ENCODE measurements at regions not wholly inside any gene's neighbourhood (a gene's known extent, or its start where the extent isn't known, plus 50 kb on each side); places are given as distances from the start of the nearest gene placed in this dataset.
"Not testable (repeated sequence)": the region's sequence is repeated elsewhere in the genome, so short reads cannot be mapped to it uniquely, and the experiment has no call there.

- Histone ChIP-seq H3K9me2 (replicated peaks; ENCODE audit: insufficient read depth, low read length) (no peaks in the 10 kb centered on the region), H3K27me3 (ENCODE audit: low read length) (no peaks in the 10 kb centered on the region), H3K79me2 (ENCODE audit: low read length) (no peaks in the 10 kb centered on the region), H3K4me1 (ENCODE audit: low read length) (no peaks in the 10 kb centered on the region), H3K36me3 (ENCODE audit: insufficient read depth, low read length) (no peaks in the 10 kb centered on the region), H4K20me1 (ENCODE audit: insufficient read depth, low read depth, low read length) (no peaks in the 10 kb centered on the region), H3K4me3 (ENCODE audit: low read length) (no peak overlapping the region), H3K9ac (ENCODE audit: low read length) (no peak overlapping the region), H3K9me3 (ENCODE audit: low read length) (peaks cover 4% of the 10 kb centered on the region), H2AFZ (ENCODE audit: low read length) (no peak overlapping the region), H3K4me2 (ENCODE audit: low read depth, low read length, poor library complexity, severe bottlenecking) (no peak overlapping the region), H3K27ac (ENCODE audit: low read length) (no peak overlapping the region)
- no peak for DNase-seq
These were observed 208.5 kb upstream of the FIGN start for GRCh38 chr2:163944347-163944737.

- DNase-seq = no peak
- H3K4me1 ChIP-seq (ENCODE audit: low read length) = no peaks in the 10 kb centered on the region
- no peak overlapping the region for H3K27ac ChIP-seq (ENCODE audit: low read length)
- no peak overlapping the region for H3K9ac ChIP-seq (ENCODE audit: low read length)
- H3K27me3 ChIP-seq (ENCODE audit: low read length) = no peaks in the 10 kb centered on the region
- H3K36me3 ChIP-seq (ENCODE audit: insufficient read depth, low read length) = no peaks in the 10 kb centered on the region
- no peaks in the 10 kb centered on the region for H4K20me1 ChIP-seq (ENCODE audit: insufficient read depth, low read depth, low read length)
- no peaks in the 10 kb centered on the region for H3K9me2 ChIP-seq (replicated peaks; ENCODE audit: insufficient read depth, low read length)
- peaks cover 10% of the 10 kb centered on the region for H3K9me3 ChIP-seq (ENCODE audit: low read length)
- H3K4me3 ChIP-seq (ENCODE audit: low read length) = no peak overlapping the region
- H3K79me2 ChIP-seq (ENCODE audit: low read length) = no peaks in the 10 kb centered on the region
- no peak overlapping the region for H3K4me2 ChIP-seq (ENCODE audit: low read depth, low read length, poor library complexity, severe bottlenecking)
- H2AFZ ChIP-seq (ENCODE audit: low read length) = no peak overlapping the region
These were observed 207.9 kb upstream of the FIGN start for GRCh38 chr2:163943403-163944346.

- no peak overlapping the region for H3K4me3 ChIP-seq (ENCODE audit: low read length)
- no peak overlapping the region for H3K9ac ChIP-seq (ENCODE audit: low read length)
- H4K20me1 ChIP-seq (ENCODE audit: insufficient read depth, low read depth, low read length) = no peaks in the 10 kb centered on the region
- H3K27me3 ChIP-seq (ENCODE audit: low read length) = no peaks in the 10 kb centered on the region
- H3K9me3 ChIP-seq (ENCODE audit: low read length) = peaks cover 5% of the 10 kb centered on the region; the same call in 1 of the 2 replicates
- no peak overlapping the region for H2AFZ ChIP-seq (ENCODE audit: low read length)
- H3K27ac ChIP-seq (ENCODE audit: low read length) = no peak overlapping the region
- no peak overlapping the region for H3K4me2 ChIP-seq (ENCODE audit: low read depth, low read length, poor library complexity, severe bottlenecking)
- H3K79me2 ChIP-seq (ENCODE audit: low read length) = no peaks in the 10 kb centered on the region
- no peaks in the 10 kb centered on the region for H3K9me2 ChIP-seq (replicated peaks; ENCODE audit: insufficient read depth, low read length)
- DNase-seq = no peak
- no peaks in the 10 kb centered on the region for H3K4me1 ChIP-seq (ENCODE audit: low read length)
- H3K36me3 ChIP-seq (ENCODE audit: insufficient read depth, low read length) = no peaks in the 10 kb centered on the region
These were observed 198.3 kb upstream of the FIGN start for GRCh38 chr2:163934131-163934530.

- Histone ChIP-seq H3K9me2 (replicated peaks; ENCODE audit: insufficient read depth, low read length) (no peaks in the 10 kb centered on the region), H3K27ac (ENCODE audit: low read length) (no peak overlapping the region), H3K79me2 (ENCODE audit: low read length) (no peaks in the 10 kb centered on the region), H3K4me1 (ENCODE audit: low read length) (no peaks in the 10 kb centered on the region), H2AFZ (ENCODE audit: low read length) (no peak overlapping the region), H3K36me3 (ENCODE audit: insufficient read depth, low read length) (no peaks in the 10 kb centered on the region), H3K4me2 (ENCODE audit: low read depth, low read length, poor library complexity, severe bottlenecking) (no peak overlapping the region), H4K20me1 (ENCODE audit: insufficient read depth, low read depth, low read length) (no peaks in the 10 kb centered on the region), H3K9me3 (ENCODE audit: low read length) (peaks cover 12% of the 10 kb centered on the region; the same call in 1 of the 2 replicates), H3K4me3 (ENCODE audit: low read length) (no peak overlapping the region), H3K9ac (ENCODE audit: low read length) (no peak overlapping the region), H3K27me3 (ENCODE audit: low read length) (no peaks in the 10 kb centered on the region)
- no peak for DNase-seq
These were observed 183.9 kb upstream of the FIGN start for GRCh38 chr2:163919717-163920116.

- H2AFZ ChIP-seq (ENCODE audit: low read length); H3K9ac ChIP-seq (ENCODE audit: low read length): not testable (repeated sequence)
These were observed 178.7 kb upstream of the FIGN start for GRCh38 chr2:163914486-163914885.

GRCh38 chr2:163913532-163913944 lies 177.7 kb upstream of the FIGN start:
- H2AFZ ChIP-seq (ENCODE audit: low read length); DNase-seq; H3K4me1 ChIP-seq (ENCODE audit: low read length); H3K9ac ChIP-seq (ENCODE audit: low read length); H3K79me2 ChIP-seq (ENCODE audit: low read length); H3K9me3 ChIP-seq (ENCODE audit: low read length); H3K36me3 ChIP-seq (ENCODE audit: insufficient read depth, low read length); H3K27ac ChIP-seq (ENCODE audit: low read length); H3K9me2 ChIP-seq (replicated peaks; ENCODE audit: insufficient read depth, low read length); H3K4me3 ChIP-seq (ENCODE audit: low read length); H3K4me2 ChIP-seq (ENCODE audit: low read depth, low read length, poor library complexity, severe bottlenecking); H3K27me3 ChIP-seq (ENCODE audit: low read length); H4K20me1 ChIP-seq (ENCODE audit: insufficient read depth, low read depth, low read length): not testable (repeated sequence)

More at GRCh38 chr2:163914486-163914885, 178.7 kb upstream of the FIGN start:
- not testable (repeated sequence) for H3K36me3 ChIP-seq (ENCODE audit: insufficient read depth, low read length); H3K4me1 ChIP-seq (ENCODE audit: low read length); H3K9me3 ChIP-seq (ENCODE audit: low read length); H3K4me3 ChIP-seq (ENCODE audit: low read length); H3K79me2 ChIP-seq (ENCODE audit: low read length); DNase-seq; H3K27me3 ChIP-seq (ENCODE audit: low read length); H3K27ac ChIP-seq (ENCODE audit: low read length); H4K20me1 ChIP-seq (ENCODE audit: insufficient read depth, low read depth, low read length); H3K4me2 ChIP-seq (ENCODE audit: low read depth, low read length, poor library complexity, severe bottlenecking); H3K9me2 ChIP-seq (replicated peaks; ENCODE audit: insufficient read depth, low read length)

GRCh38 chr2:163909411-163910080 lies 173.7 kb upstream of the FIGN start:
- Histone ChIP-seq H3K4me1 (ENCODE audit: low read length) (no peaks in the 10 kb centered on the region), H3K79me2 (ENCODE audit: low read length) (no peaks in the 10 kb centered on the region), H3K27ac (ENCODE audit: low read length) (no peak overlapping the region), H3K9me2 (replicated peaks; ENCODE audit: insufficient read depth, low read length) (no peaks in the 10 kb centered on the region), H3K4me3 (ENCODE audit: low read length) (no peak overlapping the region), H3K36me3 (ENCODE audit: insufficient read depth, low read length) (no peaks in the 10 kb centered on the region), H2AFZ (ENCODE audit: low read length) (no peak overlapping the region), H3K27me3 (ENCODE audit: low read length) (no peaks in the 10 kb centered on the region), H3K9me3 (ENCODE audit: low read length) (peaks cover 7% of the 10 kb centered on the region), H3K4me2 (ENCODE audit: low read depth, low read length, poor library complexity, severe bottlenecking) (no peak overlapping the region), H4K20me1 (ENCODE audit: insufficient read depth, low read depth, low read length) (no peaks in the 10 kb centered on the region), H3K9ac (ENCODE audit: low read length) (no peak overlapping the region)
- DNase-seq = no peak

- no peaks in the 10 kb centered on the region for H4K20me1 ChIP-seq (ENCODE audit: insufficient read depth, low read depth, low read length)
- no peak overlapping the region for H3K4me2 ChIP-seq (ENCODE audit: low read depth, low read length, poor library complexity, severe bottlenecking)
- H3K9me3 ChIP-seq (ENCODE audit: low read length) = peaks cover 9% of the 10 kb centered on the region
- no peak for DNase-seq
- no peaks in the 10 kb centered on the region for H3K79me2 ChIP-seq (ENCODE audit: low read length)
- no peaks in the 10 kb centered on the region for H3K9me2 ChIP-seq (replicated peaks; ENCODE audit: insufficient read depth, low read length)
- no peak overlapping the region for H3K9ac ChIP-seq (ENCODE audit: low read length)
- no peak overlapping the region for H3K27ac ChIP-seq (ENCODE audit: low read length)
- no peak overlapping the region for H3K4me3 ChIP-seq (ENCODE audit: low read length)
- no peaks in the 10 kb centered on the region for H3K27me3 ChIP-seq (ENCODE audit: low read length)
- no peak overlapping the region for H2AFZ ChIP-seq (ENCODE audit: low read length)
- no peaks in the 10 kb centered on the region for H3K4me1 ChIP-seq (ENCODE audit: low read length)
- no peaks in the 10 kb centered on the region for H3K36me3 ChIP-seq (ENCODE audit: insufficient read depth, low read length)
These were observed 170.6 kb upstream of the FIGN start for GRCh38 chr2:163906410-163906809.

All from Karpas-422 (cell line).